Breast epithelium (tissue), 3 donors: ENCODE measurements at regions not wholly inside any gene's neighbourhood (a gene's known extent, or its start where the extent isn't known, plus 50 kb on each side); places are given as distances from the start of the nearest gene placed in this dataset.

ENCODE experiments used
- POLR2A ChIP-seq: fragments of 450-650 bp; IDR thresholded peaks from one replicate; pipeline ENCODE4 v1.6.1; 2016; ENCODE audit warnings: antibody characterized with exemption, mild to moderate bottlenecking, moderate library complexity
- POLR2AphosphoS5 ChIP-seq, 3 donors: sonication (generic); formaldehyde crosslinking; IDR thresholded peaks; one replicate each; pipeline ENCODE4 v1.6.1; 2017; ENCODE audit warnings: antibody characterized with exemption in 3 of 3
- TF ChIP-seq, protein P1 (sequence below), 3 donors: fragments of 450-650 bp; IDR thresholded peaks; one replicate each; pipeline ENCODE4 v1.5.1; 2016 to 2017; ENCODE audit warnings: antibody characterized with exemption in 3 of 3, mild to moderate bottlenecking in 3 of 3, moderate library complexity in 3 of 3

- TF ChIP-seq, protein P1, sequence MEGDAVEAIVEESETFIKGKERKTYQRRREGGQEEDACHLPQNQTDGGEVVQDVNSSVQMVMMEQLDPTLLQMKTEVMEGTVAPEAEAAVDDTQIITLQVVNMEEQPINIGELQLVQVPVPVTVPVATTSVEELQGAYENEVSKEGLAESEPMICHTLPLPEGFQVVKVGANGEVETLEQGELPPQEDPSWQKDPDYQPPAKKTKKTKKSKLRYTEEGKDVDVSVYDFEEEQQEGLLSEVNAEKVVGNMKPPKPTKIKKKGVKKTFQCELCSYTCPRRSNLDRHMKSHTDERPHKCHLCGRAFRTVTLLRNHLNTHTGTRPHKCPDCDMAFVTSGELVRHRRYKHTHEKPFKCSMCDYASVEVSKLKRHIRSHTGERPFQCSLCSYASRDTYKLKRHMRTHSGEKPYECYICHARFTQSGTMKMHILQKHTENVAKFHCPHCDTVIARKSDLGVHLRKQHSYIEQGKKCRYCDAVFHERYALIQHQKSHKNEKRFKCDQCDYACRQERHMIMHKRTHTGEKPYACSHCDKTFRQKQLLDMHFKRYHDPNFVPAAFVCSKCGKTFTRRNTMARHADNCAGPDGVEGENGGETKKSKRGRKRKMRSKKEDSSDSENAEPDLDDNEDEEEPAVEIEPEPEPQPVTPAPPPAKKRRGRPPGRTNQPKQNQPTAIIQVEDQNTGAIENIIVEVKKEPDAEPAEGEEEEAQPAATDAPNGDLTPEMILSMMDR (IDR thresholded peaks at IDR 0.05), result no peak
- TF ChIP-seq POLR2A (no peak), POLR2AphosphoS5 (IDR thresholded peaks at IDR 0.05) (no peak)
Measured at GRCh38 chr10:33391611-33392465, 57.4 kb upstream of the NRP1 start.
